Breast epithelium (tissue), 4 donors: ENCODE measurements at regions not wholly inside any gene's neighbourhood (a gene's known extent, or its start where the extent isn't known, plus 50 kb on each side); places are given as distances from the start of the nearest gene placed in this dataset.
"Not testable (repeated sequence)": the region's sequence is repeated elsewhere in the genome, so short reads cannot be mapped to it uniquely, and the experiment has no call there.

ENCODE experiments used
- DNase-seq, 2 donors: peaks; one replicate each; pipeline ENCODE4 v3.0.0-alpha.2; 2019; ENCODE audit warnings: low spot score in 2 of 2
- H3K27ac ChIP-seq, 2 donors: fragments of 200-600 bp; sonication (generic) in 1 of 2; one replicate each; pipeline ENCODE4 v1.5.1; 2016 to 2019; ENCODE audit warnings: mild to moderate bottlenecking in 1 of 2
- H3K27me3 ChIP-seq, 2 donors: fragments of 200-600 bp; sonication (generic) in 1 of 2; one replicate each; pipeline versions ENCODE4 v1.5.1 to v1.6.0; 2017 to 2019; ENCODE audit warnings: control low read depth in 1 of 2, mild to moderate bottlenecking in 1 of 2
- H3K36me3 ChIP-seq: fragments of 200-600 bp; one replicate; pipeline ENCODE4 v1.5.1; 2019
- H3K4me1 ChIP-seq, 2 donors: fragments of 200-600 bp; sonication (generic); one replicate each; pipeline ENCODE4 v1.5.1; 2016 to 2019; ENCODE audit warnings: control low read depth in 1 of 2
- H3K4me3 ChIP-seq, 3 donors: fragments of 200-600 bp; sonication (generic); 1 replicate in 2 of 3; 2 replicates in 1 of 3; pipeline ENCODE4 v1.5.1; 2016 to 2019; ENCODE audit warnings: mild to moderate bottlenecking in 3 of 3, moderate library complexity in 2 of 3
- H3K9me3 ChIP-seq, 2 donors: fragments of 200-600 bp; sonication (generic) in 1 of 2; one replicate each; pipeline ENCODE4 v1.5.1; 2016 to 2019; ENCODE audit warnings: control low read depth in 1 of 2
- POLR2A ChIP-seq: fragments of 450-650 bp; IDR thresholded peaks from one replicate; pipeline ENCODE4 v1.6.1; 2016; ENCODE audit warnings: antibody characterized with exemption, mild to moderate bottlenecking, moderate library complexity
- POLR2AphosphoS5 ChIP-seq, 3 donors: sonication (generic); formaldehyde crosslinking; IDR thresholded peaks; one replicate each; pipeline ENCODE4 v1.6.1; 2017; ENCODE audit warnings: antibody characterized with exemption in 3 of 3
- intact Hi-C: fragments of 100-400 bp; cut with DNase I; formaldehyde crosslinking; loops from one replicate; pipeline ENCODE4 v1.15.1; 2023; ENCODE audit warnings: low total_unique reads
- TF ChIP-seq, protein P1 (sequence below), 3 donors: fragments of 450-650 bp; IDR thresholded peaks; one replicate each; pipeline ENCODE4 v1.5.1; 2016 to 2017; ENCODE audit warnings: antibody characterized with exemption in 3 of 3, mild to moderate bottlenecking in 3 of 3, moderate library complexity in 3 of 3

- H3K36me3 ChIP-seq, H3K27me3 ChIP-seq, H3K4me1 ChIP-seq, DNase-seq, H3K27ac ChIP-seq, H3K4me3 ChIP-seq, intact Hi-C loops: not testable (repeated sequence)
- H3K9me3 ChIP-seq = peaks cover 62 to 92% of the 10 kb centered on the region in 2 donors
Measured at GRCh38 chr22:11609193-11609592, 3918.8 kb upstream of the OR11H1 start.

- H3K36me3 ChIP-seq, H3K27me3 ChIP-seq, H3K4me1 ChIP-seq, DNase-seq, H3K4me3 ChIP-seq, intact Hi-C loops, H3K27ac ChIP-seq: not testable (repeated sequence)
- H3K9me3 ChIP-seq = peaks cover 53 to 90% of the 10 kb centered on the region in 2 donors
Measured at GRCh38 chr22:11611280-11611679, 3916.7 kb upstream of the OR11H1 start.

- intact Hi-C loops, DNase-seq, H3K4me3 ChIP-seq, H3K27me3 ChIP-seq, H3K4me1 ChIP-seq, H3K27ac ChIP-seq, H3K36me3 ChIP-seq: not testable (repeated sequence)
- H3K9me3 ChIP-seq = peaks cover 47 to 90% of the 10 kb centered on the region in 2 donors
Measured at GRCh38 chr22:11611876-11612275, 3916.1 kb upstream of the OR11H1 start.

GRCh38 chr22:11613081-11613897 is 3914.7 kb upstream of the OR11H1 start:
- H3K4me1 ChIP-seq, H3K36me3 ChIP-seq, intact Hi-C loops, H3K4me3 ChIP-seq, H3K27ac ChIP-seq, DNase-seq, H3K27me3 ChIP-seq: not testable (repeated sequence)
- peaks cover 49 to 93% of the 10 kb centered on the region in 2 donors for H3K9me3 ChIP-seq

DNA sequence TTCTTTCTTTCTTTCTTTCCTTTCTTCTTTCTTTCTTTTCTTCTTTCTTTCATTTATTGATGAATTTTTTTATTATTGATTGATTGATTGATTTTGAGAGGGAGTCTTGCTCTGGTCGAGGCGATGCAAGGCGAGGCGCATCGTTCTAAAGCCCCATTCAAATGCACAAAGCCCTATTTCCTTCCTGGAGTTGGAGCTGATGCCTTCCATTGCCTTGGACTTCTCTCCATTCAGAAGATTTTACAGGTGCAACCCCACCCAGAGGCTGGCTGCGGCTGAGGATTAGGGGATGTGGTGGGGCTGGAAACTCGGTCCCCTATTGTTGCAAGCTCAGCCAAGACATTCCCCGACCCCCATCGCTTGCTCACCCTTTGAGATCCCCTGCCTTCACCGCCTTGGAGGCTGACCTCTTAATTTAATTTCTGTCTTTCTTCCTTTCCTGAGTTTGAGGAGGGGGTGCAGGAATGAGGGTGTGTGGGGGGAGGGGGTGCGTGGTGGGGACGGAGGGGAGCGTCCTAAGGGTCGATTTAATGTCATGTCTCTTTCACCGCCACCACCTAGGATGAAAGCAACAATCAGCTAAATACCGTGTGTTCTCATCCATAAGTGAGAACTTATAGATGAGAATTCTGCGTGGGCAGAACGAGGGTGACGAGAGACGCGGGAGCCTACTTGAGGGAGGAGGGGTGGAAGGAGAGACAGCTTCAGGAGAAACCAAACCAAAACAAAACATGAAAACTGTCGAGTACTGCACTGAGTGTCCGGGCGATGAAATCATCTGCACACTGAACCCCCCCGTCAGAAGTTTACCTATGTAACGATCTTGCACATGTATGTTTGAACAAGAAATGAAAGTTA is 3913.9 kb upstream of the OR11H1 start:
- intact Hi-C loops = no loop called here
- Histone ChIP-seq H3K27me3 (no peaks in the 10 kb centered on the region), H3K27ac (no peak overlapping the region), H3K36me3 (no peaks in the 10 kb centered on the region), H3K4me1 (no peaks in the 10 kb centered on the region), H3K9me3 (peaks cover 57 to 95% of the 10 kb centered on the region in 2 donors), H3K4me3 (no peak overlapping the region)
- DNase-seq = no peak
- TF ChIP-seq, protein P1, sequence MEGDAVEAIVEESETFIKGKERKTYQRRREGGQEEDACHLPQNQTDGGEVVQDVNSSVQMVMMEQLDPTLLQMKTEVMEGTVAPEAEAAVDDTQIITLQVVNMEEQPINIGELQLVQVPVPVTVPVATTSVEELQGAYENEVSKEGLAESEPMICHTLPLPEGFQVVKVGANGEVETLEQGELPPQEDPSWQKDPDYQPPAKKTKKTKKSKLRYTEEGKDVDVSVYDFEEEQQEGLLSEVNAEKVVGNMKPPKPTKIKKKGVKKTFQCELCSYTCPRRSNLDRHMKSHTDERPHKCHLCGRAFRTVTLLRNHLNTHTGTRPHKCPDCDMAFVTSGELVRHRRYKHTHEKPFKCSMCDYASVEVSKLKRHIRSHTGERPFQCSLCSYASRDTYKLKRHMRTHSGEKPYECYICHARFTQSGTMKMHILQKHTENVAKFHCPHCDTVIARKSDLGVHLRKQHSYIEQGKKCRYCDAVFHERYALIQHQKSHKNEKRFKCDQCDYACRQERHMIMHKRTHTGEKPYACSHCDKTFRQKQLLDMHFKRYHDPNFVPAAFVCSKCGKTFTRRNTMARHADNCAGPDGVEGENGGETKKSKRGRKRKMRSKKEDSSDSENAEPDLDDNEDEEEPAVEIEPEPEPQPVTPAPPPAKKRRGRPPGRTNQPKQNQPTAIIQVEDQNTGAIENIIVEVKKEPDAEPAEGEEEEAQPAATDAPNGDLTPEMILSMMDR (IDR thresholded peaks at IDR 0.05) = no peak
- TF ChIP-seq POLR2AphosphoS5 (IDR thresholded peaks at IDR 0.05) = no peak

- intact Hi-C loops, H3K27ac ChIP-seq, H3K36me3 ChIP-seq, DNase-seq, H3K4me1 ChIP-seq, H3K27me3 ChIP-seq, H3K4me3 ChIP-seq: not testable (repeated sequence)
- peaks cover 64 to 95% of the 10 kb centered on the region in 2 donors for H3K9me3 ChIP-seq
Measured at GRCh38 chr22:11614798-11615433, 3913.1 kb upstream of the OR11H1 start.

DNA sequence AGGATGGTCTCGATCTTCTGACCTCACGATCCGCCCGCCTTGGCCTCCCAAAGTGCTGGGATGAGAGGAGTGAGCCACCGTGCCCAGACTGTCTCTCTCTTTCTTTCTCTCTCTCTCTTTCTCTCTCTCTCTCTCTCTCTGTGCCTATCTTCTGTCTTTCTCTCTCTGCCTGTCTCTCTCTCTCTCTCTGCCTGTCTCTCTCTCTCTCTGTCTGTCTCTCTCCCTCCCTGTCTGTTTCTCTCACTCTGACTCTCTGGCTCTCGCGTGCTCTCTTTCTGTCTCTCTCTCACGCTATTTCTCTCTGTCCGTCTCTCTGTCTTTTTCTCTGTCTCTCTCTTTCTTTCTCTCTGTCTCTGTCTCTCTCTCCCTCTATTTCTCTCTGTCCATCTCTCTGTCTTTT is 3911.2 kb upstream of the OR11H1 start:
- intact Hi-C loops = no loop called here
- DNase-seq = no peak
- no peak overlapping the region for H3K4me3 ChIP-seq
- no peaks in the 10 kb centered on the region for H3K36me3 ChIP-seq
- H3K4me1 ChIP-seq = no peaks in the 10 kb centered on the region
- H3K27me3 ChIP-seq = no peaks in the 10 kb centered on the region
- TF ChIP-seq, protein P1 (IDR thresholded peaks at IDR 0.05) = no peak
- no peak for TF ChIP-seq POLR2AphosphoS5 (IDR thresholded peaks at IDR 0.05)
- no peak for TF ChIP-seq POLR2A
- no peak overlapping the region for H3K27ac ChIP-seq
- peaks cover 69 to 96% of the 10 kb centered on the region in 2 donors for H3K9me3 ChIP-seq

DNA sequence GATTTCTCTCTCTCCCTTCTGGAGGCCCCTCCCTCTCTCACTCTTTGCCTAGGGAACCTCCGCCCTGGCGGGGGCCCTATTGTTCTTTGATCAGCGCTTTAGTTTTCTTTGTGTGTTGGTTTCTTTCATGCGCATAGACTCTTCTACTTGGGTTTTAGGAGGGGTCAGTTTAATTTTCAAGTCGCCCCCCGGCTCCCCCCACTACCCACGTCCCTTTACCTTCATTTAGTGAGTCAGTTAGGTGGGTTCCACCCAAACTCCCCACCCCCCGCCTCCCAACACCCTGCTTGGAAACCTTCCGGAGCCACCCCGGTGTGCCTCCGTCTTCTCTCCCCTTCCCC is 3909.7 kb upstream of the OR11H1 start:
- DNase-seq, H3K36me3 ChIP-seq, H3K4me1 ChIP-seq, intact Hi-C loops, H3K27me3 ChIP-seq, H3K27ac ChIP-seq, H3K4me3 ChIP-seq: not testable (repeated sequence)
- H3K9me3 ChIP-seq = peaks cover 57 to 87% of the 10 kb centered on the region in 2 donors

GRCh38 chr22:11618688-11619087 is 3909.3 kb upstream of the OR11H1 start:
- DNase-seq, intact Hi-C loops, H3K36me3 ChIP-seq, H3K27ac ChIP-seq, H3K4me1 ChIP-seq, H3K4me3 ChIP-seq, H3K27me3 ChIP-seq: not testable (repeated sequence)
- H3K9me3 ChIP-seq = peaks cover 53 to 87% of the 10 kb centered on the region in 2 donors

- H3K9me3 ChIP-seq = peaks cover 53 to 89% of the 10 kb centered on the region in 2 donors
- H3K27ac ChIP-seq, H3K4me1 ChIP-seq, DNase-seq, intact Hi-C loops, H3K36me3 ChIP-seq, H3K4me3 ChIP-seq, H3K27me3 ChIP-seq: not testable (repeated sequence)
Measured at GRCh38 chr22:11620921-11621762, 3906.8 kb upstream of the OR11H1 start.
